ENCODE measurements at regions not wholly inside any gene's neighbourhood (a gene's known extent, or its start where the extent isn't known, plus 50 kb on each side); places are given as distances from the start of the nearest gene placed in this dataset.

GRCh38 chr2:239864247-239865058 is 160.7 kb downstream of the NDUFA10 start:
- DNase-seq: no peak

- DNase-seq: no peak
Observed at GRCh38 chr2:239862613-239863012, 162.5 kb downstream of the NDUFA10 start.

DNA sequence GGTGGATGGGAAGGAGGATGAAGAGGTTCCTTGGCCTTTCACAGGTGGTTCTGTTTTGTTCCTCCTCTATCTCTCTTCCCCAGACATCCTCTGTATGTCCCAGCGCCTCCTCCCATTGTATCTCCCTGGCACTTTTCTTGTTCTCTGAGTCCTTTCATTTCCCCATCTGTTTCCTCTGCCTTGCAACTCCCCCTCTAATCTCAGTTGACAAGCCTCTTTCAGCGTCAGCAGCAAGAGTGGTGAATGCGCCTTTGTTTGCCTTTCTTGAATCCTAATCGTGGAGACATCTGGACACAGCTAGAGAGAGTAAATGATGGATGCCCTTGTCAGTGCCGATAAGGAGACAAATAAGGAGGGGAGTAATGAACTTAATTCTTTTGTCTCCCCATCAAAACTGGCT is 167.0 kb downstream of the NDUFA10 start:
- DNase-seq: no peak

DNA sequence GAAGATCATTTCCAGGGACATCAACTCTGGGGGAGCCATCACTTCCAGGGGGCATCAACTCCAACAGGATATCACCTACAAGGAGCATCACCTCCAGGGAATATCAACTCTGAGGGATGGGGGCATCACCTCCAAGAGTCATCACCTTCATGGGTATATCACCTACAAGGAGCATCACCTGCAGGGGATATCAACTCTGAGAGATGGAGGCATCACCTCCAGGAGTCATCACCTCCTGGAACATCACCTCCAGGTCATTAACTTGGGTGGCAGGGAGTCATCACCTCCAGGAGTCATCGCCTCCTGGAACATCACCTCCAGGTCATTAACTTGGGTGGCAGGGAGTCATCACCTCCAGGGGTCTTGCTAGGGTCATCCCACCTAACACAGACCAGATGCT is 167.6 kb downstream of the NDUFA10 start:
- no peak for DNase-seq

- no peak for DNase-seq
Observed at GRCh38 chr2:239856620-239857285, 168.4 kb downstream of the NDUFA10 start.

- DNase-seq: no peak
Observed at GRCh38 chr2:239855863-239856587, 169.1 kb downstream of the NDUFA10 start.

- no peak for DNase-seq
Observed at GRCh38 chr2:239854596-239854995, 170.5 kb downstream of the NDUFA10 start.

DNA sequence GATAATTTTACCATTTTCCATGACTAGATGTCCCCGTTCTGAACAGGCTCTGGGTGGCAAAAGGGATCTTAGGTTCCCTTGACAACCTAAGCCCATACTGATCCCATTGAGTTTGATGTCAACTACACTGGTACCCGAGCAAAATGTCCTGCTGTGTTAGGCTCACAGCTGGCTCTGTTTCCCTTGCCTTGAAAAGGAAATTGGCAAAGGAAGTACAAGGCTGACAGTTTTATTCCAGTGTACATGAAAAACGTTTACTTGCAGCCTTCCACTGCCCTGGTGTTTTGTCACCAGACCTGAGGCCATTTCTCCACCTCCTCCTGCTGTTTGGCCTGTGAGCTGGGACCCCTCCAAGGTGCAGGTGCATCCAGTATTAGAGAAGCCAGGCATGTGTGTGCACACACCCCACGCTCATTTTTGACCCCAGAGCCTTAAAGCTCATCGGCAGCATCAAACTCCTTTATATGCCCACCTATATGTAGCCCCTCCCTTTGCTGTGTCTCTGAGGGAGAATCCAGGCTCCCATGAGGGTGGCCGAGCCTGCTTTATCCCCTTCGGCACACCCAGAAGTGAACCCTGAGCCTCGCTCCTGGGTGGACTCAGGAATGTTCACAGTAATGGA is 171.3 kb downstream of the NDUFA10 start:
- no peak for DNase-seq

DNA sequence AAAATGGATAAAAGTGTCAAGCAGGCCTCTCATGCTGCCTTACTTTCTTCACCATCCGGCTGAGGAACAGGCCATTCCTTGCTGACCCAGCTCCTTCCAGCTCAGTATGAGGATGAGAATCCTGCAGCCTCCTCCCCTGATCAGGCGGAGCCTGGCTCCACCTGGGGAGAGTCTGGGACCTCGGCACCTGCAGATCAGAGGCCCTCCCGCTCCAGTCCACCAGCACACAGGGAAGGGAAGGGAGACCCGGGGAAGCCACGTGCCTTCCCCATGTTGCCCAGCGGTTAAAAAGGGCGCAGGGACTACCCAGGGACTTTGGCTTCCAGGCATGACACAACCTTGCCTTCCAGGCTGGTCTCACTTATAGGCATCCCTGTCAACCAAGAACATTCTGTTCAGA is 172.0 kb downstream of the NDUFA10 start:
- no peak for DNase-seq

- no peak for DNase-seq
Observed at GRCh38 chr2:239852272-239852671, 172.9 kb downstream of the NDUFA10 start.

DNA sequence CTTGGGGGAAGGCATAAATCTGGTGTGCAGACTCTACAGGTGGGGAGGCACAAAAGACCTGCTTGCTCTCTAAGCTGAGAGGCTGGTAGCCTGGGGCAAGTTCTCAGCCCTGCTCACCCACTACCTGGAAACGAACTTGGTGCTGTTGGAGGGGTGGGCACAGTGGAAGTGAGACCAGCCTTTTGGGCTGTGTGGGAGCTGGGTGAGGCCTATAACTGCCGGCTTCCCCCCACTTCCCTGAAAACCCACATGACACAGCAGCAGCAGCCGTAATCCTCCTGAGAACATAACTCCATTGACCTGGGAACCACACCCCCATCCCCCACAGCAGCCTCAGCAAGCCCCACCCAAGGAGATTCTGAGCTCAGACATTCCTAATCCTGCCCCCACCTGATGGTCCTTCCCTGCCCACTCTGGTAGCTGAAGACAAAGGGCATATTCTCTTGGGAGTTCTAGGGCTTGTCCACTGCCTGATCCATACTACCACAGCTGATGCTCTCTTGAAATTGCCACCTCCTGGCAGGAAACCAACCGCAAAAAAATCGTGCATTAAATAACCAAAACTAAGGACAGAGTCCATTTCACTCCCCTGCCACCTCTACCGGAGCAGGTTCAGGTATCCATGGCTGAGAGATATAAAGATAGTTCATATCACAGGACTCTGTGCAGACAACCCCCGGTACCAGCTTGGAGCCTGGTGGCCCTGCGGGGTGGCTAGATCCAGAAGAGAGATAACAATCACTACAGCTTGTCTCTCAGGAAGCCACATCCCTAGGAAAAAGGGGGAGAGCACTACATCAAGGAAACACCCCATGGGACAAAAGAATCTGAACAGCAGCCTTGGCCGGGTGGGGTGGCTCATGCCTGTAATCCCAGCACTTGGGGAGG is 178.1 kb downstream of the NDUFA10 start:
- DNase-seq: no peak

GRCh38 chr2:239845968-239846367 is 179.2 kb downstream of the NDUFA10 start:
- no peak for DNase-seq

DNA sequence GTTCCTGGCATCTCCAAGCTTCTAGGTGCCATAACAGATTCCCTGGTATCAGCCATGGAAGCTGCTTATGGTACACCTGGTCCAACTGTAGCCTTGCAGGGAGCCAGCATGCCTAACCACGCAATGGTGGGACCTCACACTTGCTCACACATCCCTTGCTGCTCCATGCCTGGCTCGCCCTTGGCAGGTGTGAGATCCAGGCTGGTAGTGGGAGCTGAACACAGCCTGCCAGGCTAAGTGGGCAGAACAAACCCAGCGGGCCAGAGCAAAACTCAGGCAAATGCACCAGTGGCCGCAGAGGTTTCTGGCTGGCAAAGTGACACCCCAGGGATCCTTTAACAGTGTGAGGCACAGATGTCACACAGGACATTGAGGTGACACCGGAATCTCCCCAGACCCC is 185.8 kb downstream of the NDUFA10 start:
- no peak for DNase-seq

- DNase-seq: no peak
Observed at GRCh38 chr2:239836021-239836765, 188.9 kb downstream of the NDUFA10 start.

DNA sequence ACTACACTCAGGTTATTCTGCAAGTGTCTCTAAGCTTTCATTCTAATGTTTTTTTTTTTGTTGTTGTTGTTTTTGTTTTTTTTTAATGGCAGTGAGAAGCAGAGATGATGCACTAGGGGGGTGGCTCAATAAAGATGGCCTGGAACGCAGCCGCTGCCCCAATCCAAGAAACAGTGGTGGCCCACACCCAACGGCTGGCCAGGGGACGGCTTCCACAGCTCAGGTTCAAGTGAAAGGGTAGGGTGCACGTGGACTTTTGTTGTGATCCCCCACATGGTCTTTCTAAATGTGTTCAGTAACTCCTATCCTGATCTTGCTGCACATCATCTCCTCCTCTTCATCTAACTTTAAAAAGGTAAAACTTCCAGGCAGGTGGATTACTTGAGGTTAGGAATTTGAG is 190.1 kb downstream of the NDUFA10 start:
- no peak for DNase-seq

- no peak for DNase-seq
Observed at GRCh38 chr2:239834143-239834542, 191.0 kb downstream of the NDUFA10 start.

- no peak for DNase-seq
Observed at GRCh38 chr2:239833269-239834109, 191.7 kb downstream of the NDUFA10 start.

- DNase-seq: no peak
Observed at GRCh38 chr2:239832490-239833268, 192.5 kb downstream of the NDUFA10 start.

DNA sequence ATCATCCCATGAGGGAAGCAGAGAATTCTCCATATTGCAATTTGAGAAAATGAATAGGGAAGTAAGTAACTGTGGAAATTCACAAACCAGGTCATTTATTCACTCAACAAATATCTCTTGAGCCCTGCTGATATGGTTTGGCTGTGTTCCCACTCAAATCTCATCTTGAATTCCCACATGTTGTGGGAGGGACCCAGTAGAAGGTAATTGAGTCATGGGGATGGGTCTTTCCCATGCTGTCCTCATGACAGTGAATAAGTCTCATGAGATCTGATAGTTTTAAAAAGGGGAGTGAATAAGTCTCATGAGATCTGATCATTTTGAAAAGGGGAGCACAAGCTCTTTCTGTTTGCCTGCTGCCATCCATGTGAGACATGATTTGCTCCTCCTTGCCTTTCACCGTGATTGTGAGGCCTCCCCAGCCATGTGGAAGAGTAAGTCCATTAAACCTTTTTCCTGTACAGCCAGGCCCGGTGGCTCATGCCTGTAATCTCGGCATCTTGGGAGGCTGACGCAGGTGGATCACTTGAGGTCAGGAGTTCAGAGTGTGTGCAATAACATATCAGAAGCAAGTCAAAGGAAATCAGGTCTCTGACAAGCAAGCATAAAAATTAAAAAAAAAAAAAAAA is 193.2 kb downstream of the NDUFA10 start:
- no peak for DNase-seq
